ENCODE measurements at regions not wholly inside any gene's neighbourhood (a gene's known extent, or its start where the extent isn't known, plus 50 kb on each side); places are given as distances from the start of the nearest gene placed in this dataset.

DNA sequence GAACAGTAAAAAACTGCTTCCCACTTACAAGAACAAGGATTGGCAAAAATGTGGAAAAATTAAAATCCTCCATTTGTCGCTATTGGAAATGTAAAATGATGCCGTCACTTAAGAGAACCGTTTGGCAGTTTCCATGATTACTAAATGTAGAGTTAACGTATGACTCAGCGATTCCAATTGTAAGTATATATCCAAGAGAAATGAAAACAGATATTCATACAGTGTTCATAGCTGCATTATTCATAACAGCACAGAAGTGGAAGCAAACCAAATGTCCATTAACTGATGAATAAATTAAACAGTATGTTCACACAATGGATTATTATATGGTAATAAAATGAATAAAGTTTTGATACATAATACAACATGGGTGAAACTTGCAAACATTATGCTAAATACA is 971.0 kb downstream of the AMY1C start:
- DNase-seq = no peak
- no peak for ATAC-seq (ENCODE audit: insufficient read depth, low read depth)
- no peak overlapping the region for H3K27ac ChIP-seq (ENCODE audit: low read length)

DNA sequence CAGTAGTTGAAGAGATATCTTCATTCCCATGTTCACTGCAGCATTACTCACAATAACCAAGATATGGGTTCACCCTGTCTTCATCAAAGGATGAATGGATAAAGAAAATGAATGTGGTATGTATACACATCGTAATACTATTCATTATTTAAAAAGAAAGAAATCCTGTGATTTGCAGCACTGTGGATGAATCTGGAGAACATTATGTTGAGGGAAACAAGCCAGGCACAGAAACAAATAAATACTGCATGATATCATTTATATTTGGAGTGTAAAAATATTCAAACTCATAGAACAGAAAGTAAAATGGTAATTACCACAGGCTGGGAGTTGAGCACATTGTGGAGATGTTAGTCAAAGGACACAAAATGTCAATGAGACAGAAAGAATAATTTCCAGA is 977.2 kb downstream of the AMY1C start:
- Histone ChIP-seq H4K20me1 (ENCODE audit: insufficient read depth, low read length) (no peaks in the 10 kb centered on the region), H2AFZ (ENCODE audit: low read depth, low read length) (no peak overlapping the region), H3K4me3 (ENCODE audit: low read depth in 1 of 2, low read length in 2 of 2) (no peak overlapping the region), H3K9ac (ENCODE audit: low read depth, low read length) (no peak overlapping the region), H3K36me3 (ENCODE audit: insufficient read depth, low read length) (no peaks in the 10 kb centered on the region), H3K79me2 (ENCODE audit: insufficient read depth, low read length) (no peaks in the 10 kb centered on the region), H3K4me2 (ENCODE audit: insufficient read depth, low read length) (no peak overlapping the region), H3K27ac (ENCODE audit: low read length) (no peak overlapping the region), H3K4me1 (ENCODE audit: insufficient read depth, low read length) (no peaks in the 10 kb centered on the region), H3K9me3 (ENCODE audit: insufficient read depth, low read length, severe bottlenecking) (no peaks in the 10 kb centered on the region), H3K27me3 (ENCODE audit: insufficient read depth, low read length, poor library complexity) (no peaks in the 10 kb centered on the region)
- TF ChIP-seq EZH2 (IDR thresholded peaks at IDR 0.05; ENCODE audit: borderline replicate concordance, low read depth, low read length, severe bottlenecking) = no peak
- TF ChIP-seq, protein P1, sequence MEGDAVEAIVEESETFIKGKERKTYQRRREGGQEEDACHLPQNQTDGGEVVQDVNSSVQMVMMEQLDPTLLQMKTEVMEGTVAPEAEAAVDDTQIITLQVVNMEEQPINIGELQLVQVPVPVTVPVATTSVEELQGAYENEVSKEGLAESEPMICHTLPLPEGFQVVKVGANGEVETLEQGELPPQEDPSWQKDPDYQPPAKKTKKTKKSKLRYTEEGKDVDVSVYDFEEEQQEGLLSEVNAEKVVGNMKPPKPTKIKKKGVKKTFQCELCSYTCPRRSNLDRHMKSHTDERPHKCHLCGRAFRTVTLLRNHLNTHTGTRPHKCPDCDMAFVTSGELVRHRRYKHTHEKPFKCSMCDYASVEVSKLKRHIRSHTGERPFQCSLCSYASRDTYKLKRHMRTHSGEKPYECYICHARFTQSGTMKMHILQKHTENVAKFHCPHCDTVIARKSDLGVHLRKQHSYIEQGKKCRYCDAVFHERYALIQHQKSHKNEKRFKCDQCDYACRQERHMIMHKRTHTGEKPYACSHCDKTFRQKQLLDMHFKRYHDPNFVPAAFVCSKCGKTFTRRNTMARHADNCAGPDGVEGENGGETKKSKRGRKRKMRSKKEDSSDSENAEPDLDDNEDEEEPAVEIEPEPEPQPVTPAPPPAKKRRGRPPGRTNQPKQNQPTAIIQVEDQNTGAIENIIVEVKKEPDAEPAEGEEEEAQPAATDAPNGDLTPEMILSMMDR (IDR thresholded peaks at IDR 0.05; ENCODE audit: borderline replicate concordance, extremely low read depth, low read length, poor library complexity, severe bottlenecking) = no peak
- no peak for DNase-seq
- ATAC-seq (ENCODE audit: insufficient read depth, low read depth) = no peak

More for the DNA sequence above, 971.0 kb downstream of the AMY1C start:
- no peaks in the 10 kb centered on the region for H3K9me3 ChIP-seq (ENCODE audit: insufficient read depth, low read length, severe bottlenecking)
- no peaks in the 10 kb centered on the region for H4K20me1 ChIP-seq (ENCODE audit: insufficient read depth, low read length)
- H3K9ac ChIP-seq (ENCODE audit: low read depth, low read length) = no peak overlapping the region
- H3K36me3 ChIP-seq (ENCODE audit: insufficient read depth, low read length) = no peaks in the 10 kb centered on the region
- H3K4me3 ChIP-seq (ENCODE audit: low read depth in 1 of 2, low read length in 2 of 2) = no peak overlapping the region
- H3K27me3 ChIP-seq (ENCODE audit: insufficient read depth, low read length, poor library complexity) = no peaks in the 10 kb centered on the region
- no peaks in the 10 kb centered on the region for H3K79me2 ChIP-seq (ENCODE audit: insufficient read depth, low read length)
- no peak overlapping the region for H2AFZ ChIP-seq (ENCODE audit: low read depth, low read length)
- TF ChIP-seq, protein P1 (IDR thresholded peaks at IDR 0.05; ENCODE audit: borderline replicate concordance, extremely low read depth, low read length, poor library complexity, severe bottlenecking) = no peak
- TF ChIP-seq EZH2 (IDR thresholded peaks at IDR 0.05; ENCODE audit: borderline replicate concordance, low read depth, low read length, severe bottlenecking) = no peak
- no peak overlapping the region for H3K4me2 ChIP-seq (ENCODE audit: insufficient read depth, low read length)
- H3K4me1 ChIP-seq (ENCODE audit: insufficient read depth, low read length) = no peaks in the 10 kb centered on the region

DNA sequence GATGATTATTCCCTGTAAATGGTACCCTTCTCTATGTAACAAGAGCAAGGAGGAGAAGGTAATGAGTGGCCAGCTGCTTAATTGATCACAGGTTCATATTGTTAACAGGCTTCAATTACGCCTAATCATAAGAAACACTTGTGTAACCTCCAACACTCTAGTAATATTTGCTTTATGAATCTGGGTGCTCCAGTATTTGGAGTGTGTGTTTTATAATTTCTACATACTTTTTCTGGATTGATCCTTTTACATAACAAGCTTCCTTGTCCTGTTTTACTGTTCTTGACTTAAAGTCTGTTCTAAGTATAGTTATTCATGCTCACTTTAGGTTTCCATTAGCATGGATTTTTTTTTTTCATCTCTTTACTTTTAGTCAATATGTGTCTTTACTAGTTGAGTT is 984.2 kb downstream of the AMY1C start:
- no peaks in the 10 kb centered on the region for H3K36me3 ChIP-seq (ENCODE audit: insufficient read depth, low read length)
- H3K9ac ChIP-seq (ENCODE audit: low read depth, low read length) = no peak overlapping the region
- no peaks in the 10 kb centered on the region for H3K79me2 ChIP-seq (ENCODE audit: insufficient read depth, low read length)
- no peaks in the 10 kb centered on the region for H3K9me3 ChIP-seq (ENCODE audit: insufficient read depth, low read length, severe bottlenecking)
- ATAC-seq (ENCODE audit: insufficient read depth, low read depth) (no peak), DNase-seq (no peak)
- H3K27ac ChIP-seq (ENCODE audit: low read length) = no peak overlapping the region
- H3K4me2 ChIP-seq (ENCODE audit: insufficient read depth, low read length) = no peak overlapping the region
- H4K20me1 ChIP-seq (ENCODE audit: insufficient read depth, low read length) = no peaks in the 10 kb centered on the region
- H3K4me1 ChIP-seq (ENCODE audit: insufficient read depth, low read length) = no peaks in the 10 kb centered on the region
- TF ChIP-seq, protein P1 (IDR thresholded peaks at IDR 0.05; ENCODE audit: borderline replicate concordance, extremely low read depth, low read length, poor library complexity, severe bottlenecking) = no peak
- no peak for TF ChIP-seq EZH2 (IDR thresholded peaks at IDR 0.05; ENCODE audit: borderline replicate concordance, low read depth, low read length, severe bottlenecking)
- no peak overlapping the region for H2AFZ ChIP-seq (ENCODE audit: low read depth, low read length)
- H3K27me3 ChIP-seq (ENCODE audit: insufficient read depth, low read length, poor library complexity) = no peaks in the 10 kb centered on the region
- no peak overlapping the region for H3K4me3 ChIP-seq (ENCODE audit: low read depth in 1 of 2, low read length in 2 of 2)

DNA sequence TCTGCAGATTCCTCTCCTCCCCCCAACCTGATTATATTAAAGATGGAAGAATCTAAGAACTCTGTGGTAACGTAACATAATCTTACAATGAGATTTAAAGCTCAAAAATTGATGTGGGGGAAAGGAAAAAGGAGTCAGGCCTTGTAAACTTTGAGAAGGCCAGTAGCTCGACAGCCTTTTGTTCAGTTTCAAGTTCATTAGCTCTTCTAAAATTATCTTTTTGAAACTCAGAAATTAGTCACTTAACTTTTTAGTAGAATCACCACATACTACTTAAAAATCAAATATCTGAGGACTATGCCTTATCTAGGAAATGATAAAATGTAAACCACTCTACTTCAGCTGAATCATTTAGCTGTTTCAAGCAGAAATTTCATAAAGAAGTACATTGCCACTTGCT is 996.2 kb downstream of the AMY1C start:
- no peaks in the 10 kb centered on the region for H3K9me3 ChIP-seq (ENCODE audit: insufficient read depth, low read length, severe bottlenecking)
- no peaks in the 10 kb centered on the region for H3K27me3 ChIP-seq (ENCODE audit: insufficient read depth, low read length, poor library complexity)
- H3K4me1 ChIP-seq (ENCODE audit: insufficient read depth, low read length) = no peaks in the 10 kb centered on the region
- no peak overlapping the region for H3K4me3 ChIP-seq (ENCODE audit: low read depth in 1 of 2, low read length in 2 of 2)
- no peaks in the 10 kb centered on the region for H4K20me1 ChIP-seq (ENCODE audit: insufficient read depth, low read length)
- no peaks in the 10 kb centered on the region for H3K36me3 ChIP-seq (ENCODE audit: insufficient read depth, low read length)
- no peak overlapping the region for H3K27ac ChIP-seq (ENCODE audit: low read length)
- H3K9ac ChIP-seq (ENCODE audit: low read depth, low read length) = no peak overlapping the region
- H3K79me2 ChIP-seq (ENCODE audit: insufficient read depth, low read length) = no peaks in the 10 kb centered on the region
- TF ChIP-seq, protein P1 (IDR thresholded peaks at IDR 0.05; ENCODE audit: borderline replicate concordance, extremely low read depth, low read length, poor library complexity, severe bottlenecking) = no peak
- no peak overlapping the region for H2AFZ ChIP-seq (ENCODE audit: low read depth, low read length)
- no peak overlapping the region for H3K4me2 ChIP-seq (ENCODE audit: insufficient read depth, low read length)
- DNase-seq (no peak), ATAC-seq (ENCODE audit: insufficient read depth, low read depth) (no peak)
